Stimulated activated CD4-positive, alpha-beta T cell treated with anti-CD3 and anti-CD28 coated beads, Interleukin-15, amount 100 ng/mL, for 24 hours (primary cell): ENCODE measurements at regions not wholly inside any gene's neighbourhood (a gene's known extent, or its start where the extent isn't known, plus 50 kb on each side); places are given as distances from the start of the nearest gene placed in this dataset.
"Not testable (repeated sequence)": the region's sequence is repeated elsewhere in the genome, so short reads cannot be mapped to it uniquely, and the experiment has no call there.

Source experiments
- DNase-seq: peaks from one replicate; pipeline ENCODE4 v3.0.0-alpha.2; 2020

- DNase-seq = peak; percentile 46
Observed at GRCh38 chr2:87593784-87594610, 153.9 kb upstream of the PLGLB2 start.

- not testable (repeated sequence) for DNase-seq
Observed at GRCh38 chr2:87594611-87594992, 153.3 kb upstream of the PLGLB2 start.

- DNase-seq = not testable (repeated sequence)
Observed at GRCh38 chr2:87595017-87595416, 152.9 kb upstream of the PLGLB2 start.

GRCh38 chr2:87600961-87601360 lies 146.9 kb upstream of the PLGLB2 start:
- not testable (repeated sequence) for DNase-seq

GRCh38 chr2:87602118-87602517 lies 145.8 kb upstream of the PLGLB2 start:
- DNase-seq = not testable (repeated sequence)

GRCh38 chr2:87602728-87603127 lies 145.2 kb upstream of the PLGLB2 start:
- DNase-seq = not testable (repeated sequence)

- not testable (repeated sequence) for DNase-seq
Observed at GRCh38 chr2:87603418-87604278, 144.2 kb upstream of the PLGLB2 start.

- not testable (repeated sequence) for DNase-seq
Observed at GRCh38 chr2:87604279-87604818, 143.5 kb upstream of the PLGLB2 start.

GRCh38 chr2:87604980-87605379 lies 142.9 kb upstream of the PLGLB2 start:
- DNase-seq = not testable (repeated sequence)

- not testable (repeated sequence) for DNase-seq
Observed at GRCh38 chr2:87608377-87609166, 139.3 kb upstream of the PLGLB2 start.

- DNase-seq = not testable (repeated sequence)
Observed at GRCh38 chr2:87610974-87611373, 136.9 kb upstream of the PLGLB2 start.

- DNase-seq = not testable (repeated sequence)
Observed at GRCh38 chr2:87611416-87611815, 136.5 kb upstream of the PLGLB2 start.

- DNase-seq = not testable (repeated sequence)
Observed at GRCh38 chr2:87611956-87612355, 135.9 kb upstream of the PLGLB2 start.

- not testable (repeated sequence) for DNase-seq
Observed at GRCh38 chr2:87614829-87615434, 133.0 kb upstream of the PLGLB2 start.

GRCh38 chr2:87619121-87619520 lies 128.8 kb upstream of the PLGLB2 start:
- not testable (repeated sequence) for DNase-seq

- DNase-seq = not testable (repeated sequence)
Observed at GRCh38 chr2:87621139-87621538, 126.7 kb upstream of the PLGLB2 start.

- not testable (repeated sequence) for DNase-seq
Observed at GRCh38 chr2:87622720-87623119, 125.2 kb upstream of the PLGLB2 start.

GRCh38 chr2:87629491-87630458 lies 118.1 kb upstream of the PLGLB2 start:
- DNase-seq = peak; percentile 50

- not testable (repeated sequence) for DNase-seq
Observed at GRCh38 chr2:87630892-87631291, 117.0 kb upstream of the PLGLB2 start.

GRCh38 chr2:87631402-87631801 lies 116.5 kb upstream of the PLGLB2 start:
- peak; percentile 37 for DNase-seq
